ENCODE measurements at regions not wholly inside any gene's neighbourhood (a gene's known extent, or its start where the extent isn't known, plus 50 kb on each side); places are given as distances from the start of the nearest gene placed in this dataset.

DNA sequence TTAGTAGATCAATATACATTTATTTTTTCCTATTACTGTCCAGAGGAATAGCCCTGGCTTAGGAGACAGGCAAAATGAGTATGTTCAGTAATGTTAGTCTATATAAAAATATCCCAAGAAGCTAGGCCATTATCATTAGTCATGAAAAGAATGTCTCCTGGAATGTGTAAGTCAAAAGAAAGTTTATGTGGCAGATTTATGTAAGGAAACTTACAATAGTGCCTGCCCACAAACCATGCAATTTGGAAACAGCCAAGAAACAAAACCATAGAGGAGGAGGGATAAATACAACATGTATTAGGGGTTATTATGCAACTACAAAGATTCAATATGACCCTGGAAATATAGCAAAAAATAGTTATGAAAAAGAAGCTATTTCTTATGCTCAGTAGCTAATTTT lies 96.3 kb downstream of the NOL4 start:
- no peaks in the 10 kb centered on the region for H3K36me3 ChIP-seq (ENCODE audit: insufficient read depth, low read length)
- TF ChIP-seq POLR2AphosphoS5 (IDR thresholded peaks at IDR 0.05) = no peak
- TF ChIP-seq REST (IDR thresholded peaks at IDR 0.05; ENCODE audit: borderline replicate concordance) = no peak
- TF ChIP-seq EZH2 (IDR thresholded peaks at IDR 0.05; ENCODE audit: borderline replicate concordance, insufficient read depth, low read length, poor library complexity, severe bottlenecking) = no peak
- no peak for TF ChIP-seq MXI1 (conservative IDR thresholded peaks at IDR 0.05; ENCODE audit: poor library complexity, severe bottlenecking)
- no peak for TF ChIP-seq CTCF (IDR thresholded peaks at IDR 0.05; ENCODE audit: poor library complexity, severe bottlenecking)
- no peak for TF ChIP-seq SMC3 (conservative IDR thresholded peaks at IDR 0.05; ENCODE audit: poor library complexity)
- TF ChIP-seq RAD21 (conservative IDR thresholded peaks at IDR 0.05) = no peak
- no peaks in the 10 kb centered on the region for H3F3A ChIP-seq (ENCODE audit: insufficient read depth, low read length, poor library complexity, severe bottlenecking)
- H3K9ac ChIP-seq (ENCODE audit: low read length) = no peak overlapping the region
- H3K9me2 ChIP-seq (ENCODE audit: insufficient read depth, low read length) = no peaks in the 10 kb centered on the region
- H3K27me3 ChIP-seq (ENCODE audit: insufficient read depth, low read depth, low read length) = no peaks in the 10 kb centered on the region
- H2AFZ ChIP-seq (ENCODE audit: low read depth, low read length) = no peak overlapping the region
- no peaks in the 10 kb centered on the region for H4K20me1 ChIP-seq (ENCODE audit: insufficient read depth)
- no peak overlapping the region for H3K4me3 ChIP-seq (ENCODE audit: low read length)
- H3K9me3 ChIP-seq (ENCODE audit: low read length) = no peaks in the 10 kb centered on the region
- H3K79me2 ChIP-seq (replicated peaks; ENCODE audit: insufficient read depth, low read length) = no peaks in the 10 kb centered on the region
- no peak overlapping the region for H3K27ac ChIP-seq (ENCODE audit: low read length)
- H3K4me2 ChIP-seq (ENCODE audit: low read length) = no peak overlapping the region

DNA sequence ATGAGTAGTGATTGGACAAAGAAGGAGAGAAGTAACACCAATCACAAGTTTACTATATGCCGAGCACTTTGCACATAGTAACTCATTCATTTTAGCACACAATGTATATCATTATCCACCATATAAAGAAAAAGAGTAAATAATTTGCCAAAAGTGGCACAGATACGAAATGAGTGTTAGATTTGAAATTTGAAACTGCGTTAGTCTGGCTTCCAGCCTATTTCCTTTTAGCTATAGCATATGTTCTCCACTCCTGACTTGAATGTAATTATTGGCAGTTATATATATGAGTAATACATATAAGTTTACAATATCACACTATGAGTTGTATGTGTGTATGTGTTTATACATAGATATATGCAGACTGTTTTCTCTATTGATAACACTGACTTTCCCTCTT lies 98.6 kb downstream of the NOL4 start:
- TF ChIP-seq CTCF (IDR thresholded peaks at IDR 0.05; ENCODE audit: poor library complexity, severe bottlenecking) = no peak
- TF ChIP-seq POLR2AphosphoS5 (IDR thresholded peaks at IDR 0.05) = no peak
- no peak for TF ChIP-seq SMC3 (conservative IDR thresholded peaks at IDR 0.05; ENCODE audit: poor library complexity)
- no peak for TF ChIP-seq TAF1 (IDR thresholded peaks at IDR 0.05; ENCODE audit: low read depth)
- TF ChIP-seq RAD21 (conservative IDR thresholded peaks at IDR 0.05) = no peak
- TF ChIP-seq REST (IDR thresholded peaks at IDR 0.05; ENCODE audit: borderline replicate concordance) = no peak
- TF ChIP-seq EP300 (conservative IDR thresholded peaks at IDR 0.05; ENCODE audit: poor library complexity, severe bottlenecking) = no peak
- no peak for TF ChIP-seq EZH2 (IDR thresholded peaks at IDR 0.05; ENCODE audit: borderline replicate concordance, insufficient read depth, low read length, poor library complexity, severe bottlenecking)
- no peak for TF ChIP-seq MXI1 (conservative IDR thresholded peaks at IDR 0.05; ENCODE audit: poor library complexity, severe bottlenecking)
- Histone ChIP-seq H3K9me3 (ENCODE audit: low read length) (no peaks in the 10 kb centered on the region), H4K20me1 (ENCODE audit: insufficient read depth) (no peaks in the 10 kb centered on the region), H3F3A (ENCODE audit: insufficient read depth, low read length, poor library complexity, severe bottlenecking) (no peaks in the 10 kb centered on the region), H3K79me2 (replicated peaks; ENCODE audit: insufficient read depth, low read length) (no peaks in the 10 kb centered on the region), H3K4me3 (ENCODE audit: low read length) (no peak overlapping the region), H3K27me3 (ENCODE audit: insufficient read depth, low read depth, low read length) (no peaks in the 10 kb centered on the region), H3K9ac (ENCODE audit: low read length) (no peak overlapping the region), H3K36me3 (ENCODE audit: insufficient read depth, low read length) (no peaks in the 10 kb centered on the region), H2AFZ (ENCODE audit: low read depth, low read length) (no peak overlapping the region), H3K9me2 (ENCODE audit: insufficient read depth, low read length) (no peaks in the 10 kb centered on the region), H3K27ac (ENCODE audit: low read length) (no peak overlapping the region), H3K4me2 (ENCODE audit: low read length) (no peak overlapping the region)

All from neural cell (in vitro differentiated cells).